ENCODE measurements at regions not wholly inside any gene's neighbourhood (a gene's known extent, or its start where the extent isn't known, plus 50 kb on each side); places are given as distances from the start of the nearest gene placed in this dataset.
"Not testable (repeated sequence)": the region's sequence is repeated elsewhere in the genome, so short reads cannot be mapped to it uniquely, and the experiment has no call there.

DNA sequence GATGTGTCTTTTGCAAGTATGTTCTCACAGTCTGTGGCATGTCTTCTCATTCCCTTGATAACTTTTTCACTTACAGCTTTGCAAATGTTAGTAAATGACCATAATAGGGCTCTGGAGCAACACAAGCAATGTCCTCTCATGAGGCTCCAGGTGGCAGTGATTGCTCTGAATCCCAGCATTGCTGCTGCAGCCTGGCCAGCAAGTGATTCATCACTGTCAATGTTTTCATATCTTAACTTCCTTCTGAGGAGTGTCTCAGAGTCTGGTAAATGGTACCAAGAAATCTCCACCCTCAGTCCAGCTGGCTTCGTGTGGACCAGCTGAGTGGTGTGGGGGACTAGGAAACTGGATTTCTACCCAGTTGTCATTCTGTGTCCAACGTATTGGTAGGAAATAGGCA lies 139.6 kb downstream of the MYLK4 start:
- no peaks in the 10 kb centered on the region for H3K27me3 ChIP-seq (ENCODE audit: control insufficient read depth in 5 of 5, insufficient read depth in 4 of 5, low read length in 5 of 5)
- H3K27ac ChIP-seq (ENCODE audit: low read depth, low read length), result no peak overlapping the region
- H3K36me3 ChIP-seq (ENCODE audit: control insufficient read depth in 5 of 5, insufficient read depth in 5 of 5, low read length in 5 of 5), result no peaks in the 10 kb centered on the region
- no peak overlapping the region for H3K9ac ChIP-seq (ENCODE audit: low read length in 5 of 5)
- peaks cover 0 to 6% (median 5%) of the 10 kb centered on the region in 5 donors for H3K9me3 ChIP-seq (ENCODE audit: control insufficient read depth in 5 of 5, low read length in 5 of 5)
- H3K4me3 ChIP-seq (ENCODE audit: low read depth in 1 of 5, low read length in 5 of 5), result no peak overlapping the region
- H3K4me1 ChIP-seq (ENCODE audit: control insufficient read depth in 5 of 5, insufficient read depth in 5 of 5, low read length in 5 of 5), result no peaks in the 10 kb centered on the region

DNA sequence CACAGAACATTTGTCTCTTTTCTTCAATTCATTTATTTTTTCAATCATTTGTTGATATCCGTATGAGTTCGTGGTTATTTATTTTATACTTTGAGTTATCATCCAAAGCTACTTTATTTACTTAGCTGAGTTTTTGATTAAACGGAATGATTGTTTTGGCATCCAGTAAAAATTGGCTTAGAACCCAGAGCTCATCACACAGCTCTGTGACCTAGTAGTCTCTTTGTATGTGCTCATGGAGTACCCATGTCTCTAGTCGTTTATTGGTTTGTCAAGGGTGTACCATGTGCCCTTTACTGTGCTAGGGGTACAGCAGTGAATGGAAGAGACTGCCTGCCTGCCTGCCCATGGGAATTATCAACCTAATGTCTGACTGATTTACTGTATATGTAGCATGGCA lies 142.2 kb downstream of the MYLK4 start:
- Histone ChIP-seq H3K9ac (ENCODE audit: low read length in 5 of 5) (no peak overlapping the region), H3K4me1 (ENCODE audit: control insufficient read depth in 5 of 5, insufficient read depth in 5 of 5, low read length in 5 of 5) (peaks cover 0 to 3% (median 0%) of the 10 kb centered on the region in 5 donors), H3K4me3 (ENCODE audit: low read depth in 1 of 5, low read length in 5 of 5) (no peak overlapping the region), H3K27me3 (ENCODE audit: control insufficient read depth in 5 of 5, insufficient read depth in 4 of 5, low read length in 5 of 5) (peaks cover 0 to 2% (median 0%) of the 10 kb centered on the region in 5 donors), H3K9me3 (ENCODE audit: control insufficient read depth in 5 of 5, low read length in 5 of 5) (peaks cover 0 to 4% (median 0%) of the 10 kb centered on the region in 5 donors), H3K36me3 (ENCODE audit: control insufficient read depth in 5 of 5, insufficient read depth in 5 of 5, low read length in 5 of 5) (no peaks in the 10 kb centered on the region), H3K27ac (ENCODE audit: low read depth, low read length) (no peak overlapping the region)

DNA sequence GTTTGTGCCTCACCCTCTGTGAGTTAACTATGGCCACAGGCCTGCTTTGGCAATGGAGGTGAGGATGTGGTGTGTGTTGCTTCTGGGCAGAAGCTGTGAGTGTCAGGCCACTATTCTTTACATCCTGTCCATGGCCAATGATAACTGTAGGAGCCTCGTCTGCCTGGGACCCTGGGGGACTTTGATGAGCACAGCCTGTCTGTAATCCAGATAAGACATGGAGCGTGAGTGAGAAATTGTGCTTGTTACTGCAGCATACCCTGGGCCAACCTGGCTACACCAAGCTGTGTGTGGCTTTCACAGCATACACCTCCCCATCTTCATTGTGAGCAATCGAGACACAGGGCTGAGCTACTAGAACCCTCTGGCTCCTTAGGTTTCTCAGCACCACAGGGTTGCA lies 150.4 kb downstream of the MYLK4 start:
- Histone ChIP-seq H3K9ac (ENCODE audit: low read length in 5 of 5) (no peak overlapping the region), H3K9me3 (ENCODE audit: control insufficient read depth in 5 of 5, low read length in 5 of 5) (peaks cover 0 to 5% (median 0%) of the 10 kb centered on the region in 5 donors), H3K4me3 (ENCODE audit: low read depth in 1 of 5, low read length in 5 of 5) (no peak overlapping the region), H3K4me1 (ENCODE audit: control insufficient read depth in 5 of 5, insufficient read depth in 5 of 5, low read length in 5 of 5) (peaks cover 0 to 3% (median 0%) of the 10 kb centered on the region in 5 donors), H3K27me3 (ENCODE audit: control insufficient read depth in 5 of 5, insufficient read depth in 4 of 5, low read length in 5 of 5) (peaks cover 0 to 10% (median 0%) of the 10 kb centered on the region in 5 donors), H3K36me3 (ENCODE audit: control insufficient read depth in 5 of 5, insufficient read depth in 5 of 5, low read length in 5 of 5) (no peaks in the 10 kb centered on the region), H3K27ac (ENCODE audit: low read depth, low read length) (no peak overlapping the region)

DNA sequence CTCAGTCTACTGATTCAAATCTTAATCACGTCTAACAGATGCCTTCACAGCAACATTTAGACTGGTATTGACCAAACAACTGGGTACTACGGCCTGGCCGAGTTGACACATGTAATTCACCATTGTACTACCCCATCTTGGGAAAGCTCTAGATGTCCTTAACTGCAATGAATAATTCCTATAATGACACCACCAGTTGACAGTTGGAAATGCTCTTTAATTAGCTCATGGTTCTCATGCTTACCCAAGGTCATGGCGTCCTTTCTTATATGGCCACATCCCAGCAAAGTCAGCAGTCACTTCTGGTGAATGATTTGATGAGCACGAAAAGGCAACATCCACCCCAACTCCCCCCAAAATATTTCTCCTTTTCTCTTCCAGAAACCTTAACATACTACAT lies 150.9 kb downstream of the MYLK4 start:
- Histone ChIP-seq H3K9ac (ENCODE audit: low read length in 5 of 5) (no peak overlapping the region), H3K4me3 (ENCODE audit: low read depth in 1 of 5, low read length in 5 of 5) (no peak overlapping the region), H3K9me3 (ENCODE audit: control insufficient read depth in 5 of 5, low read length in 5 of 5) (peaks cover 0 to 5% (median 0%) of the 10 kb centered on the region in 5 donors), H3K27ac (ENCODE audit: low read depth, low read length) (no peak overlapping the region), H3K27me3 (ENCODE audit: control insufficient read depth in 5 of 5, insufficient read depth in 4 of 5, low read length in 5 of 5) (peaks cover 0 to 10% (median 0%) of the 10 kb centered on the region in 5 donors), H3K4me1 (ENCODE audit: control insufficient read depth in 5 of 5, insufficient read depth in 5 of 5, low read length in 5 of 5) (peaks cover 0 to 3% (median 0%) of the 10 kb centered on the region in 5 donors), H3K36me3 (ENCODE audit: control insufficient read depth in 5 of 5, insufficient read depth in 5 of 5, low read length in 5 of 5) (no peaks in the 10 kb centered on the region)

DNA sequence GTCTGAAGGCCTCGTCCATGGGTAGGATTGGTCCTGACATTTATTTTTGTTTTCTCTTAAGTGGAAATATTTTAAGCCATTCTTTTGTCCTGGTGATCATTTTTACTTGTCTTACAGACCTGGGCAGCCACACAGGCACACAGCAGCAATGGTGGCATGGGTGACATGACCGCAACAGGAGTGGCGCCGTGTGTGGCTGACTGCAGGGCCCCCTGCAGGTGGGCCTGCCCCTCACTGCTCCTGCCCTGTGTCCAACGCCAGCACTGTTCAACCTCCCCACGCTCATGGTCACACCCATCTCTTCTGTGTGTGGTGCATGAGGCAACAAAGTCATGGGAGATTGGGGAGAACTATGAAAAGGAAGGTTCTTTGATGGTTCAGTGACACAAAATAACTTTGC lies 151.9 kb downstream of the MYLK4 start:
- peaks cover 0 to 3% (median 0%) of the 10 kb centered on the region in 5 donors for H3K4me1 ChIP-seq (ENCODE audit: control insufficient read depth in 5 of 5, insufficient read depth in 5 of 5, low read length in 5 of 5)
- peaks cover 0 to 10% (median 0%) of the 10 kb centered on the region in 5 donors for H3K27me3 ChIP-seq (ENCODE audit: control insufficient read depth in 5 of 5, insufficient read depth in 4 of 5, low read length in 5 of 5)
- no peak overlapping the region for H3K9ac ChIP-seq (ENCODE audit: low read length in 5 of 5)
- H3K27ac ChIP-seq (ENCODE audit: low read depth, low read length), result no peak overlapping the region
- no peak overlapping the region for H3K4me3 ChIP-seq (ENCODE audit: low read depth in 1 of 5, low read length in 5 of 5)
- no peaks in the 10 kb centered on the region for H3K36me3 ChIP-seq (ENCODE audit: control insufficient read depth in 5 of 5, insufficient read depth in 5 of 5, low read length in 5 of 5)
- H3K9me3 ChIP-seq (ENCODE audit: control insufficient read depth in 5 of 5, low read length in 5 of 5), result peaks cover 0 to 5% (median 0%) of the 10 kb centered on the region in 5 donors

DNA sequence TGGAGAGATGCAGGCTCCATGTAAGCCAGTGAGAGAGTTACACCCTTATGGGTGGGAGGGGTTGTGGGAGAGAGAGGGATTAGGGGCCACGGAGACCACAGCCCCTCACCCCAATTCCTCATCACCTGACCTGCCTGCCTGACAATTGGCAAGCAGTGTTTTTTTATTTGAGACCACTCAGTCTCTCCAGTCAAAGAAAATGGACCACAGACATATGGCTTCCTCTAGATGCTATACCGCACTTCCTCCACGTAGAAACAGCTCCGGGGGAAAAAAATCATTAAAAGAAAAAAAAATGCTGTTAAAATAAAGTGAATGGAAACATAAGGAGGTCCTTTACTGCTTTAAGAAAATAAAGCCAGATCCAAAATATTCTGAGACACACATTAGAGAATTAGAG lies 152.7 kb downstream of the MYLK4 start:
- peaks cover 0 to 5% (median 0%) of the 10 kb centered on the region in 5 donors for H3K9me3 ChIP-seq (ENCODE audit: control insufficient read depth in 5 of 5, low read length in 5 of 5)

DNA sequence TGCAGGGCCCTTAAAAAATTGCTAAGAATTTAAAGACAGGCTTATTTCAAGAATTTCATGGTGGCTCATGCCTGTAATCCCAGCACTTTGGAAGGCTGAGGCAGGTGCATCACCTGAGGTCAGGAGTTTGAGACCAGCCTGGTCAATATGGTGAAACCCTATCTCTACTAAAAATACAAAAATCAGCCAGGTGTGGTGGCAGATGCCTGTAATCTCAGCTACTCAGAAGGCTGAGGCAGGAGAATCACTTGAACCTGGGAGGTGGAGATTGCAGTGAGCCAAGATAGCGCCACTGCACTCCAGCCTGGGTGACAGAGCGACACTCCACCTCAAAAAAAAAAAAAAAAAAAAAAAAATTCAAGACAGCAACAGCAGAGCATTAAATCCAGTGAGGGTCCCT lies 153.3 kb downstream of the MYLK4 start:
- H3K4me3 ChIP-seq (ENCODE audit: low read depth in 1 of 5, low read length in 5 of 5); H3K4me1 ChIP-seq (ENCODE audit: control insufficient read depth in 5 of 5, insufficient read depth in 5 of 5, low read length in 5 of 5); H3K27me3 ChIP-seq (ENCODE audit: control insufficient read depth in 5 of 5, insufficient read depth in 4 of 5, low read length in 5 of 5); H3K36me3 ChIP-seq (ENCODE audit: control insufficient read depth in 5 of 5, insufficient read depth in 5 of 5, low read length in 5 of 5); H3K27ac ChIP-seq (ENCODE audit: low read depth, low read length); H3K9ac ChIP-seq (ENCODE audit: low read length in 5 of 5); H3K9me3 ChIP-seq (ENCODE audit: control insufficient read depth in 5 of 5, low read length in 5 of 5): not testable (repeated sequence)

More for the DNA sequence above, 152.7 kb downstream of the MYLK4 start:
- Histone ChIP-seq H3K27ac (ENCODE audit: low read depth, low read length) (no peak overlapping the region), H3K4me1 (ENCODE audit: control insufficient read depth in 5 of 5, insufficient read depth in 5 of 5, low read length in 5 of 5) (no peaks in the 10 kb centered on the region), H3K27me3 (ENCODE audit: control insufficient read depth in 5 of 5, insufficient read depth in 4 of 5, low read length in 5 of 5) (peaks cover 0 to 3% (median 0%) of the 10 kb centered on the region in 5 donors), H3K9ac (ENCODE audit: low read length in 5 of 5) (no peak overlapping the region), H3K36me3 (ENCODE audit: control insufficient read depth in 5 of 5, insufficient read depth in 5 of 5, low read length in 5 of 5) (no peaks in the 10 kb centered on the region), H3K4me3 (ENCODE audit: low read depth in 1 of 5, low read length in 5 of 5) (no peak overlapping the region)

DNA sequence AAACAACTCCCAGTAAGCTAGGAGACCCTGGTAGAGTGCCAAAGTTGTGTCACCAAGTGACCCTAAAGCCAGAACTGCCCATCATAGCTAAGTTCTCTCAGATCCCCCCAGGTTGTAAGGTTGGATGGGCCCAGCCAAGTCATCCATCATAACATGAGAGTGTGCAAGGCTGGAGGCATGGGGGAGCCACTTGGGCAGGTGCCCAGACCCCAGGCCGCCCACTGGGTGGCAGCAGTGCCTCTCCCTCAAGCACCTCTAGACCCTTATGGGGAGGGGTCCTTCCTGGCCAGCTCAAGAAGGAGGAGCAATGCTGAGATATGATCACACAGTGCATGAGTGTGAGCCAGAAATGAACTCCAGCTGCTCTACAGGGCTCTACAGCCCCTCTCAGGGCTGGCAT lies 154.5 kb downstream of the MYLK4 start:
- Histone ChIP-seq H3K27ac (ENCODE audit: low read depth, low read length) (no peak overlapping the region), H3K9me3 (ENCODE audit: control insufficient read depth in 5 of 5, low read length in 5 of 5) (peaks cover 0 to 5% (median 0%) of the 10 kb centered on the region in 5 donors), H3K36me3 (ENCODE audit: control insufficient read depth in 5 of 5, insufficient read depth in 5 of 5, low read length in 5 of 5) (no peaks in the 10 kb centered on the region), H3K27me3 (ENCODE audit: control insufficient read depth in 5 of 5, insufficient read depth in 4 of 5, low read length in 5 of 5) (peaks cover 0 to 3% (median 0%) of the 10 kb centered on the region in 5 donors), H3K9ac (ENCODE audit: low read length in 5 of 5) (no peak overlapping the region), H3K4me1 (ENCODE audit: control insufficient read depth in 5 of 5, insufficient read depth in 5 of 5, low read length in 5 of 5) (peaks cover 0 to under 1% (median 0%) of the 10 kb centered on the region in 5 donors), H3K4me3 (ENCODE audit: low read depth in 1 of 5, low read length in 5 of 5) (no peak overlapping the region)

DNA sequence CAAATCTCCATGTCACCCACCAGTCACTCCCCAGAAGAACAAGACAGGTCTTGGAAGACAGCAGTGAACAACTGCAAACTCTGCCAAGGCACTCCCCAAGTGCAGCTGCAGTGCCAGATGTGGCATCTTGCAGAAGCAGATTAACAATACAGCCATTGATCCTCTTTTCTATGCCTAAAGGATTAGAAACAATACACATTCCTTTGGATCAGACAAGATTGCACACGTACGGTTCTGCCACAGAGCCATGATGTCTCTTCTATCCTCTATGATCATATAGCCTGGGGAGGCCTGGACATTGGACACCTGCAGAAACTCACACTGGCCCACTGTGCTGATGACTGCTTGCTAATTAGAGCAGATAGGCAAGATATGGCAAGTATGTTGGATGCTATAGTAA lies 155.9 kb downstream of the MYLK4 start:
- Histone ChIP-seq H3K9ac (ENCODE audit: low read length in 5 of 5) (no peak overlapping the region), H3K4me3 (ENCODE audit: low read depth in 1 of 5, low read length in 5 of 5) (no peak overlapping the region), H3K4me1 (ENCODE audit: control insufficient read depth in 5 of 5, insufficient read depth in 5 of 5, low read length in 5 of 5) (peaks cover 0 to 6% (median 0%) of the 10 kb centered on the region in 5 donors)

DNA sequence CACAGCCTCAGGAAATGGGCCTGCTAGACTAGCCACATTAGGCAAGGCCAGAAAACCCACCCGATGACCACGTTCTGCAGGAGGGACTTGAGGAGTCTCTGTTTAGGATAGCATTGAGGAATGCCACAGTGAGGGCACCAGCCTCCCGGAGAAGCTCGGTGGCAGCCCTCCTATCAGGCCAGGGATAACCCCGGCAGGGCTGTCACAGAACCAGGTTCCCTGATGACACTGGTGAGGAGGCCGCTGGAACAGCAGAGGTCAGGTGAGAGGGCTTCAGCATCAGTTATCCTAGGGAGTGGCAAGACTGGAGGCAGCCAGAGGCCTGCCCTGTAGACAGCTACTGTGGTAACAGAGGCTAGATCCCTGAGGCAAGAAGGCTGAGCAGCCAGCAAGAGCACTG lies 157.6 kb downstream of the MYLK4 start:
- H3K9me3 ChIP-seq (ENCODE audit: control insufficient read depth in 5 of 5, low read length in 5 of 5), result peaks cover 0 to 2% (median 0%) of the 10 kb centered on the region in 5 donors
- peaks cover 0 to 12% (median 0%) of the 10 kb centered on the region in 5 donors for H3K4me1 ChIP-seq (ENCODE audit: control insufficient read depth in 5 of 5, insufficient read depth in 5 of 5, low read length in 5 of 5)
- H3K27ac ChIP-seq (ENCODE audit: low read depth, low read length), result no peak overlapping the region
- no peak overlapping the region for H3K9ac ChIP-seq (ENCODE audit: low read length in 5 of 5)
- H3K4me3 ChIP-seq (ENCODE audit: low read depth in 1 of 5, low read length in 5 of 5), result no peak overlapping the region
- no peaks in the 10 kb centered on the region for H3K36me3 ChIP-seq (ENCODE audit: control insufficient read depth in 5 of 5, insufficient read depth in 5 of 5, low read length in 5 of 5)
- H3K27me3 ChIP-seq (ENCODE audit: control insufficient read depth in 5 of 5, insufficient read depth in 4 of 5, low read length in 5 of 5), result peaks cover 0 to 3% (median 0%) of the 10 kb centered on the region in 5 donors

More for the DNA sequence above, 155.9 kb downstream of the MYLK4 start:
- Histone ChIP-seq H3K27me3 (ENCODE audit: control insufficient read depth in 5 of 5, insufficient read depth in 4 of 5, low read length in 5 of 5) (peaks cover 0 to 3% (median 0%) of the 10 kb centered on the region in 5 donors), H3K27ac (ENCODE audit: low read depth, low read length) (no peak overlapping the region), H3K9me3 (ENCODE audit: control insufficient read depth in 5 of 5, low read length in 5 of 5) (no peaks in the 10 kb centered on the region), H3K36me3 (ENCODE audit: control insufficient read depth in 5 of 5, insufficient read depth in 5 of 5, low read length in 5 of 5) (no peaks in the 10 kb centered on the region)

All from subcutaneous abdominal adipose tissue (tissue), 5 donors.